Osteoblast (primary cell): ENCODE measurements at regions not wholly inside any gene's neighbourhood (a gene's known extent, or its start where the extent isn't known, plus 50 kb on each side); places are given as distances from the start of the nearest gene placed in this dataset.

Experiments used
- DNase-seq: peaks from one replicate; pipeline ENCODE4 v3.0.0; 2011; ENCODE audit warnings: low spot score, mixed read lengths; ENCODE audit not compliant: insufficient read length; ENCODE audit errors: missing footprints
- H2AFZ ChIP-seq: 2 replicates; pipeline ENCODE4 v1.6.0; 2011; ENCODE audit warnings: mild to moderate bottlenecking, low read length
- H3K27ac ChIP-seq: 2 replicates; pipeline ENCODE4 v1.5.1; 2011; ENCODE audit warnings: mild to moderate bottlenecking, low read depth, low read length, moderate library complexity
- H3K27me3 ChIP-seq: 2 replicates; pipeline ENCODE4 v1.6.0; 2012; ENCODE audit warnings: mild to moderate bottlenecking, control low read depth, inconsistent platforms, low read length, moderate library complexity; ENCODE audit not compliant: insufficient read depth
- H3K36me3 ChIP-seq: 2 replicates; pipeline ENCODE4 v1.5.1; 2011; ENCODE audit warnings: mild to moderate bottlenecking, low read length, control low read depth, moderate library complexity; ENCODE audit not compliant: insufficient read depth
- H3K4me1 ChIP-seq: 2 replicates; pipeline ENCODE4 v1.5.1; 2011; ENCODE audit warnings: mild to moderate bottlenecking, low read length, control low read depth, moderate library complexity; ENCODE audit not compliant: insufficient read depth
- H3K4me2 ChIP-seq: 2 replicates; pipeline ENCODE4 v1.6.0; 2011; ENCODE audit warnings: mild to moderate bottlenecking, low read length; ENCODE audit not compliant: insufficient read depth
- H3K4me3 ChIP-seq: fragments of 200-600 bp; sonication (generic); 3 replicates; pipeline ENCODE4 v1.5.1; 2012; ENCODE audit warnings: mild to moderate bottlenecking, low read length, inconsistent platforms; ENCODE audit not compliant: insufficient read depth
- H3K79me2 ChIP-seq: 2 replicates; pipeline ENCODE4 v1.6.0; 2012; ENCODE audit warnings: mild to moderate bottlenecking, low read length, control low read depth, inconsistent platforms; ENCODE audit not compliant: insufficient read depth
- H3K9me3 ChIP-seq: 2 replicates; pipeline ENCODE4 v1.5.1; 2011; ENCODE audit warnings: low read depth, low read length, control low read depth
- H4K20me1 ChIP-seq: 2 replicates; pipeline ENCODE4 v1.6.0; 2012; ENCODE audit warnings: mild to moderate bottlenecking, low read length, control low read depth; ENCODE audit not compliant: insufficient read depth
- CTCF ChIP-seq: IDR thresholded peaks from 2 replicates; pipeline ENCODE4 v1.5.1; 2011; ENCODE audit warnings: mild to moderate bottlenecking, low read depth, low read length, moderate library complexity; ENCODE audit errors: extremely low read depth

- no peaks in the 10 kb centered on the region for H4K20me1 ChIP-seq
- H3K4me1 ChIP-seq: no peaks in the 10 kb centered on the region
- peak; percentile 48 for DNase-seq
- H3K79me2 ChIP-seq: no peaks in the 10 kb centered on the region
- no peaks in the 10 kb centered on the region for H3K9me3 ChIP-seq
- no peak for TF ChIP-seq CTCF
- no peaks in the 10 kb centered on the region for H3K27me3 ChIP-seq
- no peak overlapping the region for H3K4me3 ChIP-seq
- no peak overlapping the region for H3K27ac ChIP-seq
- H3K4me2 ChIP-seq: no peak overlapping the region
- no peaks in the 10 kb centered on the region for H3K36me3 ChIP-seq
- no peak overlapping the region for H2AFZ ChIP-seq
Observed at GRCh38 chr9:8096091-8096490, 296.5 kb upstream of the DMAC1 start.

GRCh38 chr9:8095672-8096086 is 296.1 kb upstream of the DMAC1 start:
- no peak for TF ChIP-seq CTCF
- Histone ChIP-seq H3K27me3 (no peaks in the 10 kb centered on the region), H3K4me1 (no peaks in the 10 kb centered on the region), H3K9me3 (no peaks in the 10 kb centered on the region), H2AFZ (no peak overlapping the region), H3K36me3 (no peaks in the 10 kb centered on the region), H4K20me1 (no peaks in the 10 kb centered on the region), H3K4me3 (no peak overlapping the region), H3K4me2 (no peak overlapping the region), H3K79me2 (no peaks in the 10 kb centered on the region), H3K27ac (no peak overlapping the region)
- DNase-seq: no peak

GRCh38 chr9:8088477-8088876 is 288.9 kb upstream of the DMAC1 start:
- no peak for TF ChIP-seq CTCF
- Histone ChIP-seq H3K4me2 (no peak overlapping the region), H3K4me1 (no peaks in the 10 kb centered on the region), H3K36me3 (no peaks in the 10 kb centered on the region), H3K27me3 (no peaks in the 10 kb centered on the region), H3K4me3 (no peak overlapping the region), H2AFZ (no peak overlapping the region), H4K20me1 (no peaks in the 10 kb centered on the region), H3K27ac (no peak overlapping the region), H3K79me2 (no peaks in the 10 kb centered on the region), H3K9me3 (no peaks in the 10 kb centered on the region)
- no peak for DNase-seq

- H3K4me3 ChIP-seq: no peak overlapping the region
- no peak overlapping the region for H3K27ac ChIP-seq
- H3K4me2 ChIP-seq: no peak overlapping the region
Observed at GRCh38 chr9:8085986-8086385, 286.4 kb upstream of the DMAC1 start.

More at GRCh38 chr9:8085986-8086385, 286.4 kb upstream of the DMAC1 start:
- H3K79me2 ChIP-seq: no peaks in the 10 kb centered on the region
- no peaks in the 10 kb centered on the region for H4K20me1 ChIP-seq
- DNase-seq: no peak
- H3K36me3 ChIP-seq: no peaks in the 10 kb centered on the region
- H3K9me3 ChIP-seq: no peaks in the 10 kb centered on the region
- no peaks in the 10 kb centered on the region for H3K27me3 ChIP-seq
- TF ChIP-seq CTCF: no peak
- H2AFZ ChIP-seq: no peak overlapping the region
- H3K4me1 ChIP-seq: no peaks in the 10 kb centered on the region
